GM19035 (cell line): ENCODE measurements at regions not wholly inside any gene's neighbourhood (a gene's known extent, or its start where the extent isn't known, plus 50 kb on each side); places are given as distances from the start of the nearest gene placed in this dataset.

Experiments
- ATAC-seq: cut with Tn5 transposase; IDR thresholded peaks from one replicate; pipeline ENCODE4 v1.9.1; 2021; ENCODE audit not compliant: unreplicated experiment

DNA sequence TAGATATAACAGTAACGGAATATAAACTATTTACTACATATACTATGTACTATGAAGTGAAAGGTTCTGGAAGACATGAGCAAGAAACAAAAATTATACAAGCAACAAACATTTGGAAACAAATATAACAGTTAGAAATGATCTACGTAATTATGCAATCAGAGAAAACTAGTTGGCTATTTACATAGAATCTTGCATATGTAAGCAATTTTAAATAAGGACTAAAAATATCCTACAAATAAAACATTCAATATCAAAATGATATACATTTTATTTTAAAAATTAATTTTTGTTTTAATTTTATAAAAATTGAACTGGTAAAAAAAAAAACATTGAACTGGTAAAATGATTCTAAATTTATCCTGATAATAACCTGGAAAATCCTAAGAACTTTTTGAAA lies 642.5 kb upstream of the PCDH10 start:
- no peak for ATAC-seq

- ATAC-seq: no peak
These were observed 635.6 kb upstream of the PCDH10 start for GRCh38 chr4:132513491-132513890.

- no peak for ATAC-seq
These were observed 622.4 kb upstream of the PCDH10 start for GRCh38 chr4:132526652-132527051.

- ATAC-seq: no peak
These were observed 621.3 kb upstream of the PCDH10 start for GRCh38 chr4:132527817-132528216.

DNA sequence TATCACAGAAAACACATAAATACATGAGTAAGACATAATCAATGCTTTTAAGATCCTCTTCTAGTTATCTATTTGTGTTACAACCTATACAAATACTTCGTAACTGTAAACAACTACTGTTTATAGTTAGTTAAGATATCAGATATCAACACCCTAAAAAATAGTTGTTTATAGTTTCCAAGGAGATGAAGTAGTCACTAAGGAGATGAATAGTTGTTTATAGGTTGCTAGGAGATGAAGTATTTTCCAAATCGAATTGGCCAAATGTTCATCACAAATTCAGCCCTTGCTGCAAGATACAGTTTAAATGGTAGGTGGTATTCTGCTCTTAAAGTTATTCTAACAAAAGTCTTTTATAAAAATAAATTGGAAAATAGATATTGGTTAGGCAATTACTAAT lies 618.2 kb upstream of the PCDH10 start:
- no peak for ATAC-seq

- no peak for ATAC-seq
These were observed 608.8 kb upstream of the PCDH10 start for GRCh38 chr4:132540268-132540667.

GRCh38 chr4:132540797-132541196 lies 608.3 kb upstream of the PCDH10 start:
- no peak for ATAC-seq

DNA sequence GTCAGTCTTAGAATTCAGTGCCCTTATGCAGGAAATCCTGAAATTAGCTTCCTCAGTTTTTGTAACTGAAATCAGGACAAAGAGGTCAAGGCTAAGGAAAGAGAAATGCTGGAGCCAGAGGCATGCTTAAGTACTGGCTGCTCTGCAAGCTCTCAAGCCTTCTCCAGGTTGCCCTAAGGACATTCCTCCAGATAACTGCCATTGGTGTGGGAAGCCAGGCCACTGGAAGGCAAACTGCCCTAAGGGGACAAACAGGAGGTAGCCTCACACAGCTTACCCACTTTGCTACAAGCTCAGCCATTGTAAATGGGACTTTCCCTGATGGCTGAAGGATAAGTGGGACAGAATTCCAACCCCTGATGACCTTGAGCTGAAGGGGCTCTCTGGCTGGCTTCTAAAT lies 606.9 kb upstream of the PCDH10 start:
- ATAC-seq: no peak

GRCh38 chr4:132548463-132548862 lies 600.6 kb upstream of the PCDH10 start:
- ATAC-seq: no peak

- ATAC-seq: no peak
These were observed 592.8 kb upstream of the PCDH10 start for GRCh38 chr4:132556316-132556715.

DNA sequence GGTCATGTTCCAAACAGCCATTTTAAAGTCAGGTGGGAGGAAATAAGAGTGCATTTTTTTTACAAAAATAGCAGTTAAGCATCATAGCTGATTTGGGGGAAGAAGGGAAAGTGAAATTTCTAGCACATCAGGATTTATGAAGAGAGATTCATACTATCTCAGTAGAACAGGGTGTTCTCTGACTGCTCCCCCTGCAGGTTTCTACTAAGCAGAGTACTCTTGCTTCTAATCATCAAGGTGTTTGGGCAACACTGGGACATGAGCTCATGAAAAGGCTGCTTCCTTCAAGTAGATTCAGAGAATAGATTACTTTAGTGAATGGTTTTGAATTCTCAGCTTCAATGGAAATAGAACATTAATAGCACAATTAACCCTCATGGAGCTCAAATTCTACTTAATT lies 591.4 kb upstream of the PCDH10 start:
- no peak for ATAC-seq

GRCh38 chr4:132564920-132565319 lies 584.2 kb upstream of the PCDH10 start:
- ATAC-seq: no peak

DNA sequence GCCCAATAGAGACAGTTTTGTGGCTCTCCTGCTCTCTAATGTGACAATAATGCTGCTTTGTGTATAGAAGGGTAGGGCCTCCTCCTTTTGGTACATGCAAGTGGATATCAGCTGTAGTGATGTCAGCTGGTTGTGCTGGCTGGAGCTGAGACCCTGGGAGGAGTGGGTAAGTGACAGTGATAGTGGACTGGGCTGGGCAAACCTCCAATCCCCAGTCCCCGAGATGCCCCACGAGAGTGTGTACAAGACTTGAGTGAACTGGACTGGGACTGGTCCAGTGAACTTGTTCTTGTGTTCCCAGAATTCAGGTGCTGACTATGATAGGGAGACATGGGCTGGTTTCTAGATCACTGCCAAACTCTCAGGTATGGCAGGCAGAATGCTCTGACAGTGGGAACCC lies 583.6 kb upstream of the PCDH10 start:
- ATAC-seq: no peak

DNA sequence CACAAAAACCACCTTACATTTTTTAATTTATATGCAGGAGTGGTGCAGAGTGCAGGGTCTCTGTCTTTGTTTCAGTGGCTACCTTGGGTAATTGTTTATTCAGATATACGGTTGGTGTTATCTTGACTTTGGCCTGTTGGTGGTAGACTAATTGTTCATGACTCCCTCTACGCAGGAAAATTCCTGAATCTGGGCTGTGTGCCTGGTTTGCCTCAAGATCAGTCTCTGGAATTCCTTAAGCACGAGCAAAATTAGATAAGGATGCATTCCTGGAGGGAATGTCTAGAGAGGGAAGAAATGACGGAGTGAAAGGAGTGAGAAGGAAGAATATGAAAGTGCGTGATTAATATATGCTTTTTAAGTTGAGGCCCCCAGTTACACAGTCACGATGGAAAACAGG lies 576.9 kb upstream of the PCDH10 start:
- no peak for ATAC-seq

GRCh38 chr4:132587626-132588025 lies 561.5 kb upstream of the PCDH10 start:
- no peak for ATAC-seq

- no peak for ATAC-seq
These were observed 556.8 kb upstream of the PCDH10 start for GRCh38 chr4:132592340-132592739.

GRCh38 chr4:132592850-132593249 lies 556.2 kb upstream of the PCDH10 start:
- ATAC-seq: no peak

GRCh38 chr4:132593717-132594400 lies 555.2 kb upstream of the PCDH10 start:
- ATAC-seq: no peak

GRCh38 chr4:132596186-132596585 lies 552.9 kb upstream of the PCDH10 start:
- ATAC-seq: no peak

GRCh38 chr4:132605551-132605950 lies 543.5 kb upstream of the PCDH10 start:
- no peak for ATAC-seq

DNA sequence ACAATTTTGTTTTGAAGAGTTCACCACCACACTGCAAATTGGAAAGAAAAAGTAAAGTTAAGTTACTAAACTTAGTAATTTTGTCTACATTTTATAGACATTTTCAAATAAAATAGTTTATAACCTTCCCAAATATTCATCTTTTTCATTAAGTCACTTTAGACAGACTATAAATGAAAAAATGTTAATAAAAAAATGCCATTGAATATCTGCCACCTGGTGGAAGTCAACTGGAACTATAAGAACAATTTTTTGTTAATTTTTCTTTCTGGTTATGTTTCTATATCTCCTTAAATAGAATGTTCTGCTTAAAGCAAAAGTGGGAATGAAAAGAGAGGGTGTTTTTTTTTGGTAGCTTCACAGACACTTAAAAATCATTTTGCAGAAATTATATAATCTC lies 534.4 kb upstream of the PCDH10 start:
- no peak for ATAC-seq

DNA sequence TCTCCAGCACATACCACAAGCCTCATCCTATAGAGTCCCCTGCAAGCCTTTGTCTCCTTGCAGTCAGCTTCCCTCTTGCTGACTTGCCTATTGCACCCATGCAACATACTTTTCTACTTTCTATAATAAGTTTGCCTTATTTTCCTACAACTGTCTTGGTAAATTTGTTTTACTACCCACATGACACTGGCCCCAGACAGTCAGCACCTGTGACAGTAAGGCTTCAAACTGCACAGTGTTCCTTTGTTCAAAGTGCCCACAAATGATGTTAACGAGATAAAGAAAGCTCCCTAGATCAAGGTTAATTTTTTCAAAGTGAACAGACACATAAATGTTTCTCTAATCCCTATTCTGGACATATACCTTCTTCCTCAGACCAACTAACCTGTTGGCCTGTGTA lies 529.1 kb upstream of the PCDH10 start:
- ATAC-seq: no peak

- peak; percentile 57 for ATAC-seq
These were observed 506.9 kb upstream of the PCDH10 start for GRCh38 chr4:132642016-132642817.
